ENCODE measurements at regions not wholly inside any gene's neighbourhood (a gene's known extent, or its start where the extent isn't known, plus 50 kb on each side); places are given as distances from the start of the nearest gene placed in this dataset.

DNA sequence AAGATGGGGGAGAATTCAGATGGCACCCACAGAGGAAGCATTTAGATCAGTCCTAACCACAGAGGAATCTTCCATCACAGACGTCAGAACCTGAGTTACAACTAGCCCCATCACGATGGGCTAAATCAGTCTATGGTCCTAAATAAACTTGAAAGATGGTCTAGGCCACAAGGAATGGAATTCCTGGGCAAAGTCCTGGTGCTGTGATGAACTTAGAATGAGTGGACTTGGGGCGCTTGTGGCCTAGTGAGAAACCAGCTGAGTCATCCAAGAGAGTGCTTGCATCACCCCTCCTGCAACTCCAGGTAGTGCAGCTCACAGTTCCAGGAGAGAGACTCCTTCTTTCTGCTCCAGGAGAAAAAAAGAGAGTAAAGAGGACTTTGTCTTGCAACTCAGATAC is 722.9 kb upstream of the RGMB start:
- DNase-seq (ENCODE audit: low spot score) (no peak), ATAC-seq (ENCODE audit: insufficient number of reproducible peaks, low FRiP score, low read depth) (no peak)
- Histone ChIP-seq H3K9me3 (no peaks in the 10 kb centered on the region), H3K27ac (no peak overlapping the region), H3K36me3 (no peaks in the 10 kb centered on the region), H3K4me1 (ENCODE audit: control insufficient read depth in 1 of 2, low read depth in 2 of 2) (no peaks in the 10 kb centered on the region), H3K27me3 (replicated peaks; ENCODE audit: insufficient read depth) (no peaks in the 10 kb centered on the region), H3K4me3 (no peak overlapping the region)
- TF ChIP-seq, protein P1, sequence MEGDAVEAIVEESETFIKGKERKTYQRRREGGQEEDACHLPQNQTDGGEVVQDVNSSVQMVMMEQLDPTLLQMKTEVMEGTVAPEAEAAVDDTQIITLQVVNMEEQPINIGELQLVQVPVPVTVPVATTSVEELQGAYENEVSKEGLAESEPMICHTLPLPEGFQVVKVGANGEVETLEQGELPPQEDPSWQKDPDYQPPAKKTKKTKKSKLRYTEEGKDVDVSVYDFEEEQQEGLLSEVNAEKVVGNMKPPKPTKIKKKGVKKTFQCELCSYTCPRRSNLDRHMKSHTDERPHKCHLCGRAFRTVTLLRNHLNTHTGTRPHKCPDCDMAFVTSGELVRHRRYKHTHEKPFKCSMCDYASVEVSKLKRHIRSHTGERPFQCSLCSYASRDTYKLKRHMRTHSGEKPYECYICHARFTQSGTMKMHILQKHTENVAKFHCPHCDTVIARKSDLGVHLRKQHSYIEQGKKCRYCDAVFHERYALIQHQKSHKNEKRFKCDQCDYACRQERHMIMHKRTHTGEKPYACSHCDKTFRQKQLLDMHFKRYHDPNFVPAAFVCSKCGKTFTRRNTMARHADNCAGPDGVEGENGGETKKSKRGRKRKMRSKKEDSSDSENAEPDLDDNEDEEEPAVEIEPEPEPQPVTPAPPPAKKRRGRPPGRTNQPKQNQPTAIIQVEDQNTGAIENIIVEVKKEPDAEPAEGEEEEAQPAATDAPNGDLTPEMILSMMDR (IDR thresholded peaks at IDR 0.05): no peak

DNA sequence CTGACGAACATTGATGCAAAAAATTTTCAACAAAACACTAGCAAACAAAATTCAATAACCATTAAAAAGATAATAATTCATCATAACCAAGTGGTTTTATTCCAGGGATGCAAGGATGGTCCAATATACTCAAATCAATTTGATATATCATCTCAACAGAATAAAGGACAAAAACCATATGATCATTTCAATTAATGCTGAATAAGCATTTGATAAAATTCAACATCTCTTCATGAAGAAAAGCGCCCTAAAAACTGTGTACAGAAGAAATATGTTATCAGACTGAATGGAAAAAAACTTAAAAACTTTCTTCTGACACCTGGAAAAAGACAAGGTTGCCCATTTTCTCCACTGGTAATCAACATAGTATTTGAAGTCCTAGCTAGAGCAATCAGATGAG is 720.3 kb upstream of the RGMB start:
- Histone ChIP-seq H3K27me3 (replicated peaks; ENCODE audit: insufficient read depth) (no peaks in the 10 kb centered on the region), H3K9me3 (no peaks in the 10 kb centered on the region), H3K36me3 (no peaks in the 10 kb centered on the region), H3K4me3 (no peak overlapping the region), H3K4me1 (ENCODE audit: control insufficient read depth in 1 of 2, low read depth in 2 of 2) (no peaks in the 10 kb centered on the region), H3K27ac (no peak overlapping the region)
- TF ChIP-seq, protein P1 (IDR thresholded peaks at IDR 0.05): no peak
- no peak for ATAC-seq (ENCODE audit: insufficient number of reproducible peaks, low FRiP score, low read depth)
- no peak for DNase-seq (ENCODE audit: low spot score)

DNA sequence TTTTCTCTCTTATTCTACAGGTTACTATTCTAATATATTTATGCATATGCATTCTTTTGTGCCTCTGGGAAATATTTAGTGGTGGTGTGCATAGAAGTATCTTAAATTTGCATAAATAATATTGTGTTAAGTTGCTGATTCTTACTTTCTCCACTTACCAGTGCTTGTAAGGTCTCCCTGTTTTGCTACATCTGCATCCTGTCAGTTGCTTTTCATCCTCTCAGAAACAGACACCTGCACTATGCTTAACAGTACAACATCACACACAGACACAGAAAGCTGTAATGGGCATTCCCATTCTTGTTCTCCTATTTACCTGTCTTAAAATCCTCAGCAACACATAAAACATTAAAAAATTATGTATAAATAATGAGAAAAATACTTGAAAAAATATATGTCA is 713.3 kb upstream of the RGMB start:
- H3K36me3 ChIP-seq: no peaks in the 10 kb centered on the region
- H3K27me3 ChIP-seq (replicated peaks; ENCODE audit: insufficient read depth): no peaks in the 10 kb centered on the region
- no peak overlapping the region for H3K27ac ChIP-seq
- H3K4me1 ChIP-seq (ENCODE audit: control insufficient read depth in 1 of 2, low read depth in 2 of 2): no peaks in the 10 kb centered on the region
- H3K9me3 ChIP-seq: no peaks in the 10 kb centered on the region
- H3K4me3 ChIP-seq: no peak overlapping the region
- no peak for ATAC-seq (ENCODE audit: insufficient number of reproducible peaks, low FRiP score, low read depth)
- TF ChIP-seq, protein P1 (IDR thresholded peaks at IDR 0.05): no peak
- no peak for DNase-seq (ENCODE audit: low spot score)

DNA sequence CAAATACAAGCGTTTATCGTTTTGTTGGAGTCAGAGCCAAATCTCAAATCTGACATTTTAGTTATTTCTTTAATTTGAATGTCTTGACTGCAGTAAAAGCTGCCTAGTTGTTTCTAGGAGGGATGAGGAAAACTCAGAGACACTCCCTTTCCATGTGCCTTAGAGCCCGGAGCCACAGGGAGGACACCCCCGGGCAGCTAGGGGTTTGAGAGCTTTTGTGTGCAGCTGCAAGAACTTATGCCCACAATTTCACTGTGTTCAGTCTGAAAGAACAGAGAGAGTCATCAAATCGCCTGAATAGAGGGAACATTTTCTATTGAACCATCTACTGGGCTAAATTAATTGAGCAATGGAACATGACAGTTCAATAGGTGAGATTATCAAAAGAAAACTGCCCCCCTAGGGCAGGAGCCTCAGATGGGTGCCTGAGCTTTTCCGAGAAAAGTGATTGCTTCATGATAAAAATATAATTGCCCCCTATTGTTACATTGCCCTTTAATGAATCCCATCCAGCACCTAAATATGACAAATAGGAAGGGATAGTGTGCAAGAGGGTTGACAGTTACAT is 709.3 kb upstream of the RGMB start:
- Histone ChIP-seq H3K4me3 (no peak overlapping the region), H3K9me3 (no peaks in the 10 kb centered on the region), H3K36me3 (no peaks in the 10 kb centered on the region), H3K4me1 (ENCODE audit: control insufficient read depth in 1 of 2, low read depth in 2 of 2) (no peaks in the 10 kb centered on the region), H3K27me3 (replicated peaks; ENCODE audit: insufficient read depth) (no peaks in the 10 kb centered on the region), H3K27ac (no peak overlapping the region)
- no peak for DNase-seq (ENCODE audit: low spot score)
- no peak for ATAC-seq (ENCODE audit: insufficient number of reproducible peaks, low FRiP score, low read depth)
- TF ChIP-seq, protein P1 (IDR thresholded peaks at IDR 0.05): no peak

DNA sequence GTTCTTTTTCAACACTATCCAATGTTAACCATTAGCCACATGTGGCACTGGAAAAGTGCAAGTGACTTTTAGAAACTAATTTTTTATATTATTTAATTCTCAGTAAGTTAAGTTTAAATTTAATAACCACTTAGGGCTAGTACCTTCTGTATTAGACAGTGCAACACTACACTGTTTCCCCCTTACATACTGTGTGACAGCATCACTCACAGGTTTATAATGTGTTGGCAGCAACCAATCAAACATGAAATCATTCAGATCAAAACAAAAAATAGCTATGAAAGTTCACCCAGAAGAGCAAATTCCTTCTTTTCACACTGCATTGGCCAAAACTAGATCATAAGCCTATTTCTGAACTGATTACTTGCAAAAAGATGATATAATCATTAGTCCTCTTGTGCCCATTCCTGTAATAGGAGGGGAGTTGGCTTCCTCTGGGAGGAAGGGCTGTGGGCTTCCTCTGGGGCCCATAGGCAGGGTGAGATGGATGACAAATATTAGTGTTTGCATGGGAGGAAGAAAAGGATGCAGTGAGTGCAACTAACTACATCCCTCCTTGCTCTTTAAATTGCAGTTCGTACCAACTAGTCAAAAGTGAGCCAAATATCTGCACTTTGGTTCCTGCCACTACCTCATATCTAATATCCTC is 708.1 kb upstream of the RGMB start:
- ATAC-seq (ENCODE audit: insufficient number of reproducible peaks, low FRiP score, low read depth) (no peak), DNase-seq (ENCODE audit: low spot score) (no peak)
- TF ChIP-seq, protein P1 (IDR thresholded peaks at IDR 0.05): no peak
- Histone ChIP-seq H3K36me3 (no peaks in the 10 kb centered on the region), H3K4me1 (ENCODE audit: control insufficient read depth in 1 of 2, low read depth in 2 of 2) (no peaks in the 10 kb centered on the region), H3K4me3 (no peak overlapping the region), H3K27ac (no peak overlapping the region), H3K27me3 (replicated peaks; ENCODE audit: insufficient read depth) (no peaks in the 10 kb centered on the region), H3K9me3 (no peaks in the 10 kb centered on the region)

Data from thoracic aorta (tissue), 2 donors.